ENCODE measurements at regions not wholly inside any gene's neighbourhood (a gene's known extent, or its start where the extent isn't known, plus 50 kb on each side); places are given as distances from the start of the nearest gene placed in this dataset.

DNA sequence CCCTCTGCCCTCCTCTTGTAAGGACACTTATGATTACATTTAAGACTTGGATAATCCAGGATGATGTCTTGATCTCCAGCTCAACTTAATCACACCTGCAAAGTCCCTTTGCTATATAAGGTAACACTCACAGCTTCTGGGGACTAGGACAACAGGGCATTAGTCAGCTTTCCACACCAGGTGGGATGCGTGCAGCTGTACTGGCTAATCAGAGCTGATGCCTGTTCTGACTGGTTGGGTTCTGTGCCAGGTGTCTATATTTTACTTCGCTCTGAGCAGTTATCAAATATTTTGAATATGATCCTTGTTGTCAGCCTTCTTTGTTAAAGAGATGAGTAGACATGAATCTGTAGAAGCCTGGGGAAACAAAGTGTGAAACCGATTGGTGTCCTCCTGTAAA, 115.5 kb upstream of the ATP8B1 start:
- no peaks in the 10 kb centered on the region for H3K27me3 ChIP-seq
- 71 to 93% (median 84%) methylated on average over 3 of the region's 3 CpGs for WGBS, 4 donors
- TF ChIP-seq POLR2A (IDR thresholded peaks at IDR 0.05): no peak
- TF ChIP-seq, protein P1, sequence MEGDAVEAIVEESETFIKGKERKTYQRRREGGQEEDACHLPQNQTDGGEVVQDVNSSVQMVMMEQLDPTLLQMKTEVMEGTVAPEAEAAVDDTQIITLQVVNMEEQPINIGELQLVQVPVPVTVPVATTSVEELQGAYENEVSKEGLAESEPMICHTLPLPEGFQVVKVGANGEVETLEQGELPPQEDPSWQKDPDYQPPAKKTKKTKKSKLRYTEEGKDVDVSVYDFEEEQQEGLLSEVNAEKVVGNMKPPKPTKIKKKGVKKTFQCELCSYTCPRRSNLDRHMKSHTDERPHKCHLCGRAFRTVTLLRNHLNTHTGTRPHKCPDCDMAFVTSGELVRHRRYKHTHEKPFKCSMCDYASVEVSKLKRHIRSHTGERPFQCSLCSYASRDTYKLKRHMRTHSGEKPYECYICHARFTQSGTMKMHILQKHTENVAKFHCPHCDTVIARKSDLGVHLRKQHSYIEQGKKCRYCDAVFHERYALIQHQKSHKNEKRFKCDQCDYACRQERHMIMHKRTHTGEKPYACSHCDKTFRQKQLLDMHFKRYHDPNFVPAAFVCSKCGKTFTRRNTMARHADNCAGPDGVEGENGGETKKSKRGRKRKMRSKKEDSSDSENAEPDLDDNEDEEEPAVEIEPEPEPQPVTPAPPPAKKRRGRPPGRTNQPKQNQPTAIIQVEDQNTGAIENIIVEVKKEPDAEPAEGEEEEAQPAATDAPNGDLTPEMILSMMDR (IDR thresholded peaks at IDR 0.05): no peak
- no peak overlapping the region for H3K4me3 ChIP-seq
- H3K27ac ChIP-seq: no peak overlapping the region
- DNase-seq: no peak
- intact Hi-C loops (cut with DNase I): no loop called here
- no peaks in the 10 kb centered on the region for H3K9me3 ChIP-seq (replicated peaks in 1 of 3)
- H3K36me3 ChIP-seq (replicated peaks in 1 of 2): no peaks in the 10 kb centered on the region
- H3K4me1 ChIP-seq (replicated peaks in 1 of 2): no peaks in the 10 kb centered on the region

DNA sequence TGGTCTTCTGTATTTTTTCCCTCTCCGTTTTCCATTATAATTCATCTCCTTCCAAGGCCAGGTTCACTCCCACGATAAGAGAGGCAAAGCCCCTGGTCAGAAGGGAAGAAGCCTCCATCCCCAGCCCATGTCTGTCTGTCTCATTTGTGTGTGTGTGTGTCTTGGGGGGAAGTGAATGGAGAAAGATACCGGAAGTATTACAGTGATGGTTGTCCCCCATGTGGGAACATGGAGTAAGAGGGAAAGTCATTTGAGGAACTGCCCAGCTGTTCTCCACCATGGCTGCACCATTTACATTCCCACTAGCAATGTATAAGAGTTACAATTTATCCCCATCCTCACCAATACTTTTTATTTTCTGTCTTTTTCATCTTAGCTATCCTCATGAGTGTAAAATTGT, 113.6 kb upstream of the ATP8B1 start:
- intact Hi-C loops (cut with DNase I): no loop called here
- TF ChIP-seq POLR2A (IDR thresholded peaks at IDR 0.05): no peak
- TF ChIP-seq, protein P1 (IDR thresholded peaks at IDR 0.05): no peak
- Histone ChIP-seq H3K27me3 (no peaks in the 10 kb centered on the region), H3K9me3 (replicated peaks in 1 of 3) (no peaks in the 10 kb centered on the region), H3K4me1 (replicated peaks in 1 of 2) (no peaks in the 10 kb centered on the region), H3K36me3 (replicated peaks in 1 of 2) (no peaks in the 10 kb centered on the region), H3K4me3 (no peak overlapping the region), H3K27ac (no peak overlapping the region)
- WGBS, 4 donors: 68 to 77% (median 74%) methylated on average over 3 of the region's 3 CpGs
- no peak for DNase-seq

DNA sequence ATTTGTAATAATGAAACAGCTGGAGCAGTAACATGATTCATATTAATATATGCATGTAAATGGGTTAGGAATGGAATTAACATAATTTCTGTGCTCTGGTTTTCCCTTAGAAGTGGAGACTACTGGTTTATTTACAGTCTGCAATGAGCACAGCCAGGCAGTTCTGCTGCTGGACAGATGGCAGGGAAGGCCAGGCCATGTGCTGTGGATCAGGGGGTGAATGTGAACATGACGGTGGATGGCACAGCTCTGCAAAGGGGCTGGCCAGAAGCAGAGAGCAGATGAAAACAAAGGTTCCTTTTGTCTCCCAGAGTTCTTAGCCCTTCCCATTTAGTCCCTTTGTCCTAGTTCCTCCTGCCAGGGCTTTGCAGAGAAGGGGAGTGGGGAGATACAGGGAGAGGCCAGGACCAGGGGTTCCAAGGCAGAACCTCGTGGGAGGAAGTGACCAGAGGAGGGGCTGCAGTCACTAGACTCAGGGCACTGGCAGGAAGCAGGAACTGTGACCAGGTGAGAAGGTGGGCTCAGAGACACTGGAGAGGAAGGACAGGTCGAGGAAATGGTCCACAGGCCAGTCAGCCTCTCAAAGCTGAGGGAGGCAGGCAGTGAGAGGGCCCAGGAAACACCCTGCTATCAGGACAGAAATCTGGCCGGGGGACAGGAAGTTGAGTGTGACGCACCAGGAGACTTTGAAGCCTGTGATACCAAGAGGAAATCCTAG, 112.9 kb upstream of the ATP8B1 start:
- Histone ChIP-seq H3K4me1 (replicated peaks in 1 of 2) (no peaks in the 10 kb centered on the region), H3K27me3 (no peaks in the 10 kb centered on the region), H3K9me3 (replicated peaks in 1 of 3) (no peaks in the 10 kb centered on the region), H3K27ac (no peak overlapping the region), H3K36me3 (replicated peaks in 1 of 2) (no peaks in the 10 kb centered on the region), H3K4me3 (no peak overlapping the region)
- intact Hi-C loops (cut with DNase I): no loop called here
- TF ChIP-seq POLR2A (IDR thresholded peaks at IDR 0.05): no peak
- TF ChIP-seq, protein P1 (IDR thresholded peaks at IDR 0.05): no peak
- 59 to 69% (median 65%) methylated on average over 5 of the region's 5 CpGs for WGBS, 4 donors
- DNase-seq: peak in 2 of 7 donors; percentile 6 to 56

DNA sequence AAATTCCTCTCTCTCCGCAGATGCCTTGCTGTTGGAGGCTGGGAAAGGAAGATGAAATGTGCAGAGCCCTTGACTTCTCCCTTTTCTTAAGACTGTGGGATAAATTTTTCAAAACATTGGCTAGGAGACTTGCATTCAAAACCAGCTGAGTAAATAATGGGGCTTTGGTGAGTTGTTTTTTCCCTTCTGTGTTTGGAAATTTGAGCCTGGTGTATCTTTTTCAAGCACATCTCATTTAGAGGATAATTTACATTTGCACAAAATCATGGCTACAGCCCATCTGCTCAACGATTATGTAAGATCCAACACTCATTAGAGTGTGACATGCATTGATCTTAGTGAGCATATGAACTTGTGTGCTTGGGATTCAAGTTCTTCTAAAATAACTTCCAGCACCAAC, 112.1 kb upstream of the ATP8B1 start:
- TF ChIP-seq, protein P1 (IDR thresholded peaks at IDR 0.05): no peak
- no peak for TF ChIP-seq POLR2A (IDR thresholded peaks at IDR 0.05)
- intact Hi-C loops (cut with DNase I): no loop called here
- H3K9me3 ChIP-seq (replicated peaks in 1 of 3): no peaks in the 10 kb centered on the region

More for the DNA sequence above, 112.1 kb upstream of the ATP8B1 start:
- Histone ChIP-seq H3K4me3 (no peak overlapping the region), H3K27me3 (no peaks in the 10 kb centered on the region), H3K36me3 (replicated peaks in 1 of 2) (no peaks in the 10 kb centered on the region), H3K27ac (no peak overlapping the region), H3K4me1 (replicated peaks in 1 of 2) (no peaks in the 10 kb centered on the region)
- no peak for DNase-seq
- WGBS, 4 donors: 52 to 71% (median 59%) methylated on average over 2 of the region's 2 CpGs
